WTC11 (cell line): ENCODE measurements at regions not wholly inside any gene's neighbourhood (a gene's known extent, or its start where the extent isn't known, plus 50 kb on each side); places are given as distances from the start of the nearest gene placed in this dataset.

Experiments
- CREB1 ChIP-seq: sonication (generic); formaldehyde crosslinking; IDR thresholded peaks from 2 replicates; pipeline ENCODE4 v1.8.0; 2023; ENCODE audit warnings: mild to moderate bottlenecking, missing genetic modification reagents
- FOXJ3 ChIP-seq: sonication (generic); formaldehyde crosslinking; IDR thresholded peaks from 2 replicates; pipeline ENCODE4 v1.9.0; 2021; ENCODE audit warnings: missing genetic modification reagents, mild to moderate bottlenecking, borderline replicate concordance
- KAT7 ChIP-seq: sonication (generic); formaldehyde crosslinking; IDR thresholded peaks from 2 replicates; pipeline ENCODE4 v1.8.1; 2023; ENCODE audit warnings: missing genetic modification reagents, mild to moderate bottlenecking, borderline replicate concordance
- TEAD4 ChIP-seq: sonication (generic); formaldehyde crosslinking; IDR thresholded peaks from 2 replicates; pipeline ENCODE4 v1.8.0; 2022; ENCODE audit warnings: mild to moderate bottlenecking, missing genetic modification reagents
- TF ChIP-seq, protein P1 (sequence below): sonication (generic); formaldehyde crosslinking; IDR thresholded peaks from 2 replicates; pipeline ENCODE4 v1.8.1; 2023; ENCODE audit warnings: mild to moderate bottlenecking, missing genetic modification reagents
- TF ChIP-seq, protein P2 (sequence below): fragments of 250-450 bp; sonication (Bioruptor Pico); IDR thresholded peaks from 2 replicates; pipeline ENCODE4 v1.9.0; 2021; ENCODE audit warnings: mild to moderate bottlenecking
- TF ChIP-seq, protein P3 (sequence below): fragments of 200-600 bp; IDR thresholded peaks from 2 replicates; pipeline ENCODE4 v1.8.0; 2022; ENCODE audit warnings: antibody characterized with exemption
- TF ChIP-seq, protein P4 (sequence below): sonication (generic); formaldehyde crosslinking; IDR thresholded peaks from 2 replicates; pipeline ENCODE4 v1.8.1; 2023; ENCODE audit warnings: mild to moderate bottlenecking, missing genetic modification reagents, borderline replicate concordance
- TF ChIP-seq, protein P5 (sequence below): sonication (generic); formaldehyde crosslinking; IDR thresholded peaks from 2 replicates; pipeline ENCODE4 v1.8.1; 2023; ENCODE audit warnings: mild to moderate bottlenecking, missing genetic modification reagents

DNA sequence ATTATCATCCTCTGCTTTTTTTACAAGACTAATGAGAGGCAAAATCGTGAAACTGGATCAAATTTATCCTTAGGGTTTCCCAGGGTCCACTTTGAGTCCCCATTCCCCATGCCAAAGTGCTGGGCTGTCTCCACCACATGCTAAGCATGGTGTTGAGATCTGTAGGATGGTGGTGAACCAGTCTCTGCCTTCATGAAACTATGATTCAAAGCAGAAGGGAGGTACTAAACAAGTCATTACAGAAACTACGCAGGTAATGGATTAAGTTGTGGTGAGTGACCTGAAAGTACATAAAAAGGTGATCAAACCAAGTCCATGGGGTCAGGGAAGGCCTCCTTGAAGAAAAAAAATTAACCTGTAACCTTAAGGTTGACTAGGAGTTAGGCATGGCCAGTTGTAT, 265.2 kb downstream of the ATG4C start:
- TF ChIP-seq, protein P1, sequence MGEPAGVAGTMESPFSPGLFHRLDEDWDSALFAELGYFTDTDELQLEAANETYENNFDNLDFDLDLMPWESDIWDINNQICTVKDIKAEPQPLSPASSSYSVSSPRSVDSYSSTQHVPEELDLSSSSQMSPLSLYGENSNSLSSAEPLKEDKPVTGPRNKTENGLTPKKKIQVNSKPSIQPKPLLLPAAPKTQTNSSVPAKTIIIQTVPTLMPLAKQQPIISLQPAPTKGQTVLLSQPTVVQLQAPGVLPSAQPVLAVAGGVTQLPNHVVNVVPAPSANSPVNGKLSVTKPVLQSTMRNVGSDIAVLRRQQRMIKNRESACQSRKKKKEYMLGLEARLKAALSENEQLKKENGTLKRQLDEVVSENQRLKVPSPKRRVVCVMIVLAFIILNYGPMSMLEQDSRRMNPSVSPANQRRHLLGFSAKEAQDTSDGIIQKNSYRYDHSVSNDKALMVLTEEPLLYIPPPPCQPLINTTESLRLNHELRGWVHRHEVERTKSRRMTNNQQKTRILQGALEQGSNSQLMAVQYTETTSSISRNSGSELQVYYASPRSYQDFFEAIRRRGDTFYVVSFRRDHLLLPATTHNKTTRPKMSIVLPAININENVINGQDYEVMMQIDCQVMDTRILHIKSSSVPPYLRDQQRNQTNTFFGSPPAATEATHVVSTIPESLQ (CRISPR knock-in tag) = no peak
- TF ChIP-seq, protein P2, sequence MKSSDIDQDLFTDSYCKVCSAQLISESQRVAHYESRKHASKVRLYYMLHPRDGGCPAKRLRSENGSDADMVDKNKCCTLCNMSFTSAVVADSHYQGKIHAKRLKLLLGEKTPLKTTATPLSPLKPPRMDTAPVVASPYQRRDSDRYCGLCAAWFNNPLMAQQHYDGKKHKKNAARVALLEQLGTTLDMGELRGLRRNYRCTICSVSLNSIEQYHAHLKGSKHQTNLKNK (CRISPR knock-in tag) = no peak
- TF ChIP-seq, protein P3, sequence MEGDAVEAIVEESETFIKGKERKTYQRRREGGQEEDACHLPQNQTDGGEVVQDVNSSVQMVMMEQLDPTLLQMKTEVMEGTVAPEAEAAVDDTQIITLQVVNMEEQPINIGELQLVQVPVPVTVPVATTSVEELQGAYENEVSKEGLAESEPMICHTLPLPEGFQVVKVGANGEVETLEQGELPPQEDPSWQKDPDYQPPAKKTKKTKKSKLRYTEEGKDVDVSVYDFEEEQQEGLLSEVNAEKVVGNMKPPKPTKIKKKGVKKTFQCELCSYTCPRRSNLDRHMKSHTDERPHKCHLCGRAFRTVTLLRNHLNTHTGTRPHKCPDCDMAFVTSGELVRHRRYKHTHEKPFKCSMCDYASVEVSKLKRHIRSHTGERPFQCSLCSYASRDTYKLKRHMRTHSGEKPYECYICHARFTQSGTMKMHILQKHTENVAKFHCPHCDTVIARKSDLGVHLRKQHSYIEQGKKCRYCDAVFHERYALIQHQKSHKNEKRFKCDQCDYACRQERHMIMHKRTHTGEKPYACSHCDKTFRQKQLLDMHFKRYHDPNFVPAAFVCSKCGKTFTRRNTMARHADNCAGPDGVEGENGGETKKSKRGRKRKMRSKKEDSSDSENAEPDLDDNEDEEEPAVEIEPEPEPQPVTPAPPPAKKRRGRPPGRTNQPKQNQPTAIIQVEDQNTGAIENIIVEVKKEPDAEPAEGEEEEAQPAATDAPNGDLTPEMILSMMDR = no peak
- TF ChIP-seq, protein P4, sequence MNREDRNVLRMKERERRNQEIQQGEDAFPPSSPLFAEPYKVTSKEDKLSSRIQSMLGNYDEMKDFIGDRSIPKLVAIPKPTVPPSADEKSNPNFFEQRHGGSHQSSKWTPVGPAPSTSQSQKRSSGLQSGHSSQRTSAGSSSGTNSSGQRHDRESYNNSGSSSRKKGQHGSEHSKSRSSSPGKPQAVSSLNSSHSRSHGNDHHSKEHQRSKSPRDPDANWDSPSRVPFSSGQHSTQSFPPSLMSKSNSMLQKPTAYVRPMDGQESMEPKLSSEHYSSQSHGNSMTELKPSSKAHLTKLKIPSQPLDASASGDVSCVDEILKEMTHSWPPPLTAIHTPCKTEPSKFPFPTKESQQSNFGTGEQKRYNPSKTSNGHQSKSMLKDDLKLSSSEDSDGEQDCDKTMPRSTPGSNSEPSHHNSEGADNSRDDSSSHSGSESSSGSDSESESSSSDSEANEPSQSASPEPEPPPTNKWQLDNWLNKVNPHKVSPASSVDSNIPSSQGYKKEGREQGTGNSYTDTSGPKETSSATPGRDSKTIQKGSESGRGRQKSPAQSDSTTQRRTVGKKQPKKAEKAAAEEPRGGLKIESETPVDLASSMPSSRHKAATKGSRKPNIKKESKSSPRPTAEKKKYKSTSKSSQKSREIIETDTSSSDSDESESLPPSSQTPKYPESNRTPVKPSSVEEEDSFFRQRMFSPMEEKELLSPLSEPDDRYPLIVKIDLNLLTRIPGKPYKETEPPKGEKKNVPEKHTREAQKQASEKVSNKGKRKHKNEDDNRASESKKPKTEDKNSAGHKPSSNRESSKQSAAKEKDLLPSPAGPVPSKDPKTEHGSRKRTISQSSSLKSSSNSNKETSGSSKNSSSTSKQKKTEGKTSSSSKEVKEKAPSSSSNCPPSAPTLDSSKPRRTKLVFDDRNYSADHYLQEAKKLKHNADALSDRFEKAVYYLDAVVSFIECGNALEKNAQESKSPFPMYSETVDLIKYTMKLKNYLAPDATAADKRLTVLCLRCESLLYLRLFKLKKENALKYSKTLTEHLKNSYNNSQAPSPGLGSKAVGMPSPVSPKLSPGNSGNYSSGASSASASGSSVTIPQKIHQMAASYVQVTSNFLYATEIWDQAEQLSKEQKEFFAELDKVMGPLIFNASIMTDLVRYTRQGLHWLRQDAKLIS (CRISPR knock-in tag) = no peak
- no peak for TF ChIP-seq CREB1 (CRISPR knock-in tag)
- TF ChIP-seq TEAD4 (CRISPR knock-in tag) = no peak
- TF ChIP-seq, protein P5, sequence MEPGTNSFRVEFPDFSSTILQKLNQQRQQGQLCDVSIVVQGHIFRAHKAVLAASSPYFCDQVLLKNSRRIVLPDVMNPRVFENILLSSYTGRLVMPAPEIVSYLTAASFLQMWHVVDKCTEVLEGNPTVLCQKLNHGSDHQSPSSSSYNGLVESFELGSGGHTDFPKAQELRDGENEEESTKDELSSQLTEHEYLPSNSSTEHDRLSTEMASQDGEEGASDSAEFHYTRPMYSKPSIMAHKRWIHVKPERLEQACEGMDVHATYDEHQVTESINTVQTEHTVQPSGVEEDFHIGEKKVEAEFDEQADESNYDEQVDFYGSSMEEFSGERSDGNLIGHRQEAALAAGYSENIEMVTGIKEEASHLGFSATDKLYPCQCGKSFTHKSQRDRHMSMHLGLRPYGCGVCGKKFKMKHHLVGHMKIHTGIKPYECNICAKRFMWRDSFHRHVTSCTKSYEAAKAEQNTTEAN = no peak
- TF ChIP-seq KAT7 = no peak
- TF ChIP-seq FOXJ3 (CRISPR knock-in tag) = no peak
